GM15510 (cell line): ENCODE measurements at regions not wholly inside any gene's neighbourhood (a gene's known extent, or its start where the extent isn't known, plus 50 kb on each side); places are given as distances from the start of the nearest gene placed in this dataset.
"Not testable (repeated sequence)": the region's sequence is repeated elsewhere in the genome, so short reads cannot be mapped to it uniquely, and the experiment has no call there.

Experiments
- POLR2A ChIP-seq: IDR thresholded peaks from 3 replicates; pipeline ENCODE4 v1.6.1; 2011; ENCODE audit warnings: borderline replicate concordance; ENCODE audit not compliant: insufficient read length; ENCODE audit errors: extremely low read depth

DNA sequence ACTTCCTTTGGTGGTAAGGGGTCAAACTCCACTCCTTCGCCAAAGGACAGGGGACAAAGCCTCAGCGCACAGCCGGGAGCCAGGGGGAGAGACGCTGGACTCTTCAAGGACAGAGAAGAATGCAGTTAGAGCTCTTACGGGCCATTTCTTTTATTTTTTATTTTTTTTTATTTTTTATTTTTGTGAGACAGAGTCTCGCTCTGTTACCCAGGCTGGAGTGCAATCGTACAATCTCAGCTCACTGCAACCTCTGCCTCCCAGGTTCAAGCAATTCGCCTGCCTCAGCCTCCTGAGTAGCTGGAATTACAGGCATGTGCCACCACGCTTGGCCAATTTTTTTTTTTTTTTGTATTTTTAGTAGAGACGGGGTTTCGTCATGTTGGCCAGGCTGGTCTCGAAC is 93.2 kb upstream of the RPH3AL start, which contains the start of gene RFLNB:
TSS of gene RFLNB (minus strand) at position 101 of the 400 bp plus-strand sequence.
- not testable (repeated sequence) for TF ChIP-seq POLR2A

DNA sequence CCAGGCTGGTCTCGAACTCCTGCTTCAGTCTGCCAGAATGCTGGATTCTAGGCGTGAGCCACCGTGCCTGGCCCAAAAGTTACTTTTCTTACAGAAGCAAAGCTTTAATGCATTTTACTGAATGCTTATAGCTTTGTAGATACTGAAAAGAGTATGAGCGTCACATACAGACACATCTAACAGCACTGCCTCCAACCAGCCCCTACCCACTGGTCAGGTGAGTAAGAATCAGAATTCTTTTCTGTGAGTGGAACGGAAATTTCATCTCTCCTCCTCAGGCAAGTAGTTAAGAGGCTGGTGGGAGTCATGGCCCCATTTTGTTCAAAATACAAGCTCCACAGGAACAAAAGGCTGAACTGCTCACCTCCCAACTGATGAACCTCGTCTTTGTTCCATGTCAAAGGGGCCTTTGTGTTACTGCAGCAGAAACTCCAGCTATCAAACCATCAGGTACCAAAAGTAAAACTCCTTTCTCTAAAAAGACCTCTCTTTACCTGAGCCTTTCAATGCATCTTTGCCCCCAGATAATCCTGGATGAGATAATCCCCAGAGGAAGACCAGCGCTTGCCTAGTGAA is 92.4 kb upstream of the RPH3AL start:
- no peak for TF ChIP-seq POLR2A

DNA sequence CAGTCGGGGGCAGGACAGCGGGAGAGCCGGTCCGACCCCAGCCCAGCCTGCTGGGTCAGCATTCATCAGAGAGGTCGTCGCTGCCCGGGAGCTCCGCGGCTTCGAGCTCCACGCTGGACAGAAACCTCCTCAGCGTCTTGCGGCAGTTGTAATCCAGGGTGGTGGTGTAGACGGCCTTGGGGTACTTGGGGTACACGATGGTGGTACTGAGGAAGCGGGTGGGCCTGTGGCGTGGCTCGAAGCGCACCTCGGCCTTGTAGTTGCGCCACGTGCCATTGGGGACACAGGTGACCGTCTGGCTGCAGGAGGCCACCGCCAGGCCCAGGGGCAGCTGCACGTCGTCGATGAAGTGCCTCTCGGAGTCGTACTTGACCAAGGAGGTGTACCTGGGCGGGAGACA is 90.5 kb upstream of the RPH3AL start:
- TF ChIP-seq POLR2A = no peak

DNA sequence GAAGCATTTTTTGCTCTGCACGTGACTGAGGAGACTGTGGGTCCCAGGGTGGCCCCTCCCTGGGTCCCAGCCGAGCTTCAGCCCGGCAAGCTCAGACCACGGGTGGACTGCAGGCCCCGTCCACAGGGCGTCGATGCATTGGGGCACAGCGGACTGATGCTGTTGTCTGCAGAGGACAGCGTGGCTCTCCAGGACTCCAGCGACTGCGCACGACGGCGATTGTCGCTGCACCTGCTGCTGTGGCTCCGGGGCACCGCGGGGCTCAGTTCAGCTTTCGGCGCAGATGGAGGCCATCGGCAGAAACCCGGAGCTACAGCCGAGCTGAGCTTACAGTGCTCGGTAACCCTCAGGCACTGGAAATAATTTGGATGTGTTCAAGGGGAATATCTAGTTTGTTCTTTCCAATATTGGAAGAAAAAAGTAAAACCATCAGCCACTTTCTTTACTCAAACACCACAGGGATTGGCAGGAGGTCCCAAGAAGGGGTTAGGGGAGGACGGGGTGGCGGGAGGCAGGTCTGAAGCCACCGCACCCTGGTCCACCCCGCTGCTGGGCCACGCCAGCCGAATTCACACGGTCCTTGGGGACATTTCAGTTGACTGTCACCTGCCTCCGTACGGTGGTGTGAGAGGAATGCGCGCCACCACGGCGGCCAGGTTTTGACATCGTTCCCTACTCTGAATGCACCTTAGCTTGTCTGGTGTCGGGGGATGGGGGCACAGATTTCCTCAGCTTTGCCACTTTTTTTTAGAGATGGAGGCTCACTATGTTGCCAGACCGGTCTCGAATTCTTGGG is 88.7 kb upstream of the RPH3AL start:
- TF ChIP-seq POLR2A = no peak

DNA sequence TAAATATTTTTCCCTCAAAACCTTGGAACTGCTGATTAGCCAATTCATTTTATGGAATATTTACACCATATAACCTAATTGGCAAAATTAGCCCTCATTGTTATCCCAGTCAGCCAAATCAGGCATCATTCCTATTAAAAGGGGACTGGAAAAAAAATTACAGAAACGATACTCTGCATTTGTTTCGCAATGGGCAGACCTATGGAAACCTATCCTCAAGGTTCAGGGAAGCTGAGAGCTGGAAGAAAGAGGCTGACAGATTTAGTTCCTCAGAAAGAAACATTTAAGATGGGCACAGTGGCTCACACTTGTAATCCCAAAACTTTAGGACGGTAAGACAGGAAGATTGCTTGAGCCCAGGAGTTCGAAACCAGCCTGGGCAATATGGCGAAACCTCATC is 85.6 kb upstream of the RPH3AL start:
- no peak for TF ChIP-seq POLR2A

DNA sequence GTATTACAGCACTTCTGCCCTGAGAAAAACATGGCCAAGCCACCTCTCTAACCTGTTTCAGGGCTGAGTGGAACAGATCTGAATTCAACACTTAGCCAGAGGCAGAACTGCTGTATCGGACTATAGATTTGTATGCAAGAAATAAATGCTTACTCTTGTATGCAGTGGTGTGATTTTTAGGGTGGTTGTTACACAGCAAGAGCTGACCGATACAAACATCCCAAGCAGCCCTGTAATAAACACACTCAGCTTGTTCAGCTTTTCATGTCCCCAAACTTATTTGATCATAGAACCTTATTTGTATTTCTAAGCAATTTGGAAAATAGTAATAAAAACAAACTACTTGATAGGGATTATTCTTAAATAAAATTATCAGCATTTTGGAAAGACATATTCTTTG is 84.9 kb upstream of the RPH3AL start:
- no peak for TF ChIP-seq POLR2A

DNA sequence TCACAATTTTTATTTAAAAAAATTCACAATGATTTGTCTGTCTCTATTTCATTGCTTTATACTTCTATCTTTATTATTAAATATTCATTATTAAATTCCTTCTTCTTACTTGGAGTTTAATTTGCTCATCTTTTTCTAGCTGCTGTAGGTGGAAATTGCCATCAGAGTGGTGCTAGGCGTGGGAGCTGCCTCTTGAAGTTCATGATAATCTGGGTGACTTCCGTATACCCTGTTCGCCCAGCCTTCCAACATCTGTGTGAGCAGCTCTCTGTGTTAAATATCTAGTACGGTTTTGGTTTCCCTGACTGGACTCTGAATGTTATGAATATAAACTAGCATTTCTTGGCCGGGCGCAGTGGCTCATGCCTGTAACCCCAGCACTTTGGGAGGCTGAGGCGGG is 84.0 kb upstream of the RPH3AL start:
- no peak for TF ChIP-seq POLR2A

DNA sequence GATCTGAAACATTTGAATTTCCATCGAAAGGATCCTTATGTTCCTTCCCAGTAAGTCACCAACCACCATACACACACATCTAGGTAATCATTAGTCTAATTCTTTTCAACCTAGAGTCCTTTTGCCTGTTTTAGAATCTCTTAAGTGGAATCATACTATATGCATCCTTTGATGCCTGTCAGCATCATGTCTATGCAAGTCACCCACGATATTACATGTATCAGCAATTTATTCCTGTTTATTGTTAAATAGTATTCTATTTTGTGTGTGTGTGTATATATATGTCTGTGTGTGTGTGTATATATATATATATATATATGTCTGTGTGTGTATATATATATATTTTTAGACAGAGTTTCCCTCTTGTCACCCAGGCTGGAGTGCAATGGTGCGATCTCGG is 78.9 kb upstream of the RPH3AL start:
- TF ChIP-seq POLR2A = no peak

DNA sequence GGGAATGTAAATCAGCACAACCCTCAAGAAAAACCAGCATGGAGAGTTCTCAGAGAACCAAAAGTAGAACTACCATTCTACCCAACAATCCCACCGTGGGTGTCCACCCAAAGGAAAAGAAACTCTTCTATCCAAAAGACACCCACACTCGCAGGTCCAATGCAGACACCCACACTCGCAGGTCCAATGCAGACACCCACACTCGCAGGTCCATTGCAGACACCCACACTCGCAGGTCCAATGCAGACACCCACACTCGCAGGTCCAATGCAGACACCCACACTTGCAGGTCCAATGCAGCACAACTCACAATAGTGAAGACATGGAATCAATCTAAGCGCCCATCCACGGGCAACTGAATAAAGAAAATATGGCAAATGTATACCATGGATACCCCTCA is 77.0 kb upstream of the RPH3AL start:
- TF ChIP-seq POLR2A = no peak

DNA sequence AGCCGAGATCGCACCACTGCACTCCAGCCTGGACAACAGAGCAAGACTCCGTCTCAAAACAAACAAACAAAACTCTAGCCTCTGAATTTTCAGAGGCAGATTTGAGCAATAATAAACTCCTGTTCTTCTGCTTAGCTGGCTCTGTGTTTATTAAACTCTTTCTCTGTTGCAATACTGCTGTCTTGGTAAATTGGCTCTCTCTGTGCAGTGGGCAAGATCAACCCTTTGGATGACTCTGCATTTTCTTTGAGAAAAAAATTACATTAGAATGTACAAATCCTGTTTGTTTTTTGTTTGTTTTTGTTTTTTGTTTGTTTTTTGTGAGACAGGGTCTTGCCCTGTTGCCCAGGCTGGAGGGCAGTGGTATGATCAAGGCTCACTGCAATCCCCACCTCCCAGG is 75.8 kb upstream of the RPH3AL start:
- no peak for TF ChIP-seq POLR2A

DNA sequence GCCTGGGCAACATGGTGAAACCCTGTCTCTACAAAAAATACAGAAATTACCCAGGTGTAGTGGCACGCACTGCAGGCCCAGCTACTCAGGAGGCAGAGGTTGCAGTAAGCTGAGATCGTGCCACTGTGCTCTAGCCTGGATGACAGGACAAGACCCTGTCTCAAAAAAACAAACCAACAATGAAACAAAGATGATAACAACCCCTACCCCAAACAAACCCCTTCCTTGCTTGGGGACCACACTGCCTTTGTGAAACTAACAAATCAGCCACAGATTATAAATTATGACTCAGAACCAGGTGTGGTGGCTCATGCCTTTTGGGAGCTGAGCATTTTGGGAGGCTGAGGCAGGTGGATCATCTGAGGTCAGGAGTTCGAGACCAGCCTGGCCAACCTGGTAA is 75.3 kb upstream of the RPH3AL start:
- no peak for TF ChIP-seq POLR2A

DNA sequence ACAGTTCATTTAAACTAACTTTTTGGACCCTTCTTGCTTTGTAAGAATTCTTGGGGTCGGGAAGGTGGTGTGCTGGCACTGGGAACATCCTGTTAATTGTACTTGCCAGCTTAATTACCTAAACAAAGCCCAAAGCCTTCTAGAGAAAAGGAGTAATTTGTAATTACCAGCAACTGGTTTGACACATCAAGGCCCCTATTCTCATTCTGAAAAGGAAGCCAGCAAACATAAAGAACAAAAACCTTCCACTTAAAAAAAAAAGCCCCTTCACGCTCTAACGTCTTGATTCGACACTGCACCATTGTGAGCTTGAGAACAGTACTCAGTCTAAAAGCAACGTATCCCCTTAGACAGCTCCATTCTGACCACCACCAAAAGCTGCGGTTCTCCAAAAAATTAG is 74.7 kb upstream of the RPH3AL start:
- no peak for TF ChIP-seq POLR2A

DNA sequence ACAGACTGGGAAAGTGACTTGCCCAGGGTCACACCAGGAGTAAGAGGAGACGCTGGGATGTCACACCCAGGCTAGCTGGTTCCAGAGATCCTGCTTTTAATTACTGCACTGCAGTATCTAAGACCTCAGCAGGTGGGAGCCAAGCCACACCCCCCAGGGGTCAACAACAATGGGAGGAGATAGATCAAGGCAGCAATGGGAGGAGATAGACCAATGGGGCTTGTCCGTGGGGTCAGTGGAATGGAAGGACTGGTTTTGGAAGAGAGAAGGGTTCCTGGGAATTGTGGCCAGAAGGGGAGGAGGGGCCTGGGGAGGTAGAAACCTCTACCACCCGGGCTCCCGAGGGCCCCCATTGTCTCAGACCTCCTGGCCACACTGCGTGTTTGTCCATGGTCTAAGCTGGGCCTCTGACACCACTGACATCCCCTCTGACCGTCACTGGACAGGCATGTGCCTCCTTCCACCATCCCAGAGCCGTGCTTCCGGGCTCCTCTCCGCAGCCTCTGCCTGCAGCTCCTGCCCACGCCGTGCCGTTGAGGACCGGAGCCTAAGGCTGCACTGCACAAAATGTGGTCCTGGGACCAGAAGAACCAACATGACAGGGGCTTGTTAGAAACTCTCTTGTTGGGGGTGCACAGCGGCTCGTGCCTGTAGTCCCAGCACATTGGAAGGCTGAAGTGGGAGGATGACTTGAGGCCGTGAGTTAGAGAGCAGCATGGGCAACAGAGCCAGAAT is 69.8 kb upstream of the RPH3AL start:
- no peak for TF ChIP-seq POLR2A

DNA sequence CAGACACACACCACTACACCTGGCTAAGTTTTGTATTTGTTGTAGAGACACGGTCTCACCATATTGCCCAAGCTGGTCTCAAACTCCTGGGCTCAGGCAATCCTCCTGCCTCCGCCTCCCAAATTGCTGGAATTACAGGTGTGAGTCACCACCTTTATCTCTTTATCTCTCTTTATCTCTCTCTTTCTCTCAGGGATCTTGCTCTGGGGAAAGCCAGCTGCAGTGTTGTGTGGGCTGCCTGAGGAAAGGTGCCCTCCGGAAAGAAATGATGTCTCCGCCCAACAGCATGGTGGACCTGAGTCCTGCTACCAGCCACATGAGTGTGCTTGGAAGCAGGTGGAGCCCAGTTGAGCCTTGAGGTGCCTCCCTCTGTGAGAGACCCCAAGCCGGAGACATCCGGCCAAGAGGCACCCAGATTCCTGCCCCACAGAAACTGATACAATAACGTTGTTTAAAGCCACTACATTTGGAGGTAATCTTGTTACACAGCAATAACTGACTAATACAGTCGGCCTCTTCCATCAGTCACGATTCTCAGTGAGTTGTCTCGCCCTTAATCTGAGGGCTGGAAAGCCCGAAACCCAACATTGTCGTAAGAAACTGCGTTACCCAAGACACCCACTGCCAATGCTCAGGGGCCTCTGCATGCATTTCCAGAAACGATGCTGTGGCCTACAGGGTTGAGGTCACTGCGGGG is 68.0 kb upstream of the RPH3AL start:
- TF ChIP-seq POLR2A = no peak
